Vagina (tissue), 2 donors: ENCODE measurements at regions not wholly inside any gene's neighbourhood (a gene's known extent, or its start where the extent isn't known, plus 50 kb on each side); places are given as distances from the start of the nearest gene placed in this dataset.

Experiments used
- DNase-seq, 2 donors: peaks; one replicate each; pipeline ENCODE4 v3.0.0-alpha.2; 2017; ENCODE audit errors: extremely low spot score in 2 of 2
- H3K27ac ChIP-seq: fragments of 200-600 bp; sonication (generic); one replicate; pipeline ENCODE4 v1.5.1; 2019
- H3K27me3 ChIP-seq: fragments of 200-600 bp; sonication (generic); one replicate; pipeline ENCODE4 v1.5.1; 2019
- H3K36me3 ChIP-seq, 2 donors: fragments of 200-600 bp; sonication (generic); one replicate each; pipeline ENCODE4 v1.5.1; 2017 to 2019
- H3K4me1 ChIP-seq: fragments of 200-600 bp; sonication (generic); one replicate; pipeline ENCODE4 v1.5.1; 2019
- H3K4me3 ChIP-seq, 2 donors: fragments of 200-600 bp; sonication (generic); 1 replicate in 1 of 2; 2 replicates in 1 of 2; pipeline ENCODE4 v1.5.1; 2016 to 2019
- H3K9me3 ChIP-seq: fragments of 200-600 bp; sonication (generic); one replicate; pipeline ENCODE4 v1.5.1; 2019
- CTCF ChIP-seq, 3 experiments: fragments of 450-650 bp in 2 of 3; fragments of 200-600 bp in 1 of 3; sonication (generic) in 1 of 3; IDR thresholded peaks; one replicate each; pipeline ENCODE4 v1.5.1; 2017 to 2019; ENCODE audit warnings: antibody characterized with exemption in 3 of 3, mild to moderate bottlenecking in 2 of 3, moderate library complexity in 2 of 3
- POLR2A ChIP-seq, 2 donors: fragments of 450-650 bp; IDR thresholded peaks; one replicate each; pipeline ENCODE4 v1.6.1; 2017; ENCODE audit warnings: antibody characterized with exemption in 2 of 2, mild to moderate bottlenecking in 2 of 2, moderate library complexity in 2 of 2
- POLR2AphosphoS5 ChIP-seq, 2 donors: sonication (generic); formaldehyde crosslinking; IDR thresholded peaks; one replicate each; pipeline ENCODE4 v1.9.0; 2017; ENCODE audit warnings: antibody characterized with exemption in 2 of 2, mild to moderate bottlenecking in 2 of 2, low read depth in 1 of 2; ENCODE audit not compliant: insufficient read depth in 1 of 2
- intact Hi-C: fragments of 100-400 bp; cut with DNase I; formaldehyde crosslinking; loops from one replicate; pipeline ENCODE4 v1.15.1; 2023

- no peak for TF ChIP-seq CTCF (IDR thresholded peaks at IDR 0.05)
- TF ChIP-seq POLR2AphosphoS5 (IDR thresholded peaks at IDR 0.05; ENCODE audit: insufficient read depth in 1 of 2, low read depth in 1 of 2) = no peak
- no peak for TF ChIP-seq POLR2A (IDR thresholded peaks at IDR 0.05)
- no peaks in the 10 kb centered on the region for H3K36me3 ChIP-seq
- H3K27me3 ChIP-seq = no peaks in the 10 kb centered on the region
- no peak for DNase-seq
- H3K4me3 ChIP-seq = no peak overlapping the region
- no peaks in the 10 kb centered on the region for H3K4me1 ChIP-seq
- H3K9me3 ChIP-seq = no peaks in the 10 kb centered on the region
- H3K27ac ChIP-seq = no peak overlapping the region
- intact Hi-C loops = no loop called here
Measured at GRCh38 chr18:39759926-39760325, 2194.3 kb upstream of the CELF4 start.

- no peak for TF ChIP-seq POLR2A (IDR thresholded peaks at IDR 0.05)
- TF ChIP-seq CTCF (IDR thresholded peaks at IDR 0.05) = no peak
- TF ChIP-seq POLR2AphosphoS5 (IDR thresholded peaks at IDR 0.05; ENCODE audit: insufficient read depth in 1 of 2, low read depth in 1 of 2) = no peak
- H3K4me3 ChIP-seq = no peak overlapping the region
- H3K4me1 ChIP-seq = no peaks in the 10 kb centered on the region
- no peaks in the 10 kb centered on the region for H3K9me3 ChIP-seq
- no peaks in the 10 kb centered on the region for H3K27me3 ChIP-seq
- no peak for DNase-seq
- intact Hi-C loops = no loop called here
- no peaks in the 10 kb centered on the region for H3K36me3 ChIP-seq
- H3K27ac ChIP-seq = no peak overlapping the region
Measured at GRCh38 chr18:39753178-39753577, 2187.6 kb upstream of the CELF4 start.

GRCh38 chr18:39752351-39752750, 2186.8 kb upstream of the CELF4 start:
- intact Hi-C loops = no loop called here
- TF ChIP-seq POLR2A (IDR thresholded peaks at IDR 0.05) (no peak), CTCF (IDR thresholded peaks at IDR 0.05) (no peak), POLR2AphosphoS5 (IDR thresholded peaks at IDR 0.05; ENCODE audit: insufficient read depth in 1 of 2, low read depth in 1 of 2) (no peak)

GRCh38 chr18:39751921-39752320, 2186.3 kb upstream of the CELF4 start:
- intact Hi-C loops = no loop called here
- no peak for DNase-seq
- H3K27ac ChIP-seq = no peak overlapping the region
- H3K4me1 ChIP-seq = no peaks in the 10 kb centered on the region
- no peaks in the 10 kb centered on the region for H3K36me3 ChIP-seq
- H3K4me3 ChIP-seq = no peak overlapping the region
- H3K9me3 ChIP-seq = no peaks in the 10 kb centered on the region
- H3K27me3 ChIP-seq = no peaks in the 10 kb centered on the region
- TF ChIP-seq CTCF (IDR thresholded peaks at IDR 0.05) = no peak
- no peak for TF ChIP-seq POLR2A (IDR thresholded peaks at IDR 0.05)
- TF ChIP-seq POLR2AphosphoS5 (IDR thresholded peaks at IDR 0.05; ENCODE audit: insufficient read depth in 1 of 2, low read depth in 1 of 2) = no peak

More at GRCh38 chr18:39752351-39752750, 2186.8 kb upstream of the CELF4 start:
- Histone ChIP-seq H3K27ac (no peak overlapping the region), H3K4me3 (no peak overlapping the region), H3K27me3 (no peaks in the 10 kb centered on the region), H3K4me1 (no peaks in the 10 kb centered on the region), H3K36me3 (no peaks in the 10 kb centered on the region), H3K9me3 (no peaks in the 10 kb centered on the region)
- no peak for DNase-seq

GRCh38 chr18:39751161-39751560, 2185.6 kb upstream of the CELF4 start:
- Histone ChIP-seq H3K4me3 (no peak overlapping the region), H3K27me3 (no peaks in the 10 kb centered on the region), H3K9me3 (no peaks in the 10 kb centered on the region), H3K4me1 (no peaks in the 10 kb centered on the region), H3K27ac (no peak overlapping the region), H3K36me3 (no peaks in the 10 kb centered on the region)
- DNase-seq = no peak
- intact Hi-C loops = no loop called here
- TF ChIP-seq CTCF (IDR thresholded peaks at IDR 0.05) (no peak), POLR2AphosphoS5 (IDR thresholded peaks at IDR 0.05; ENCODE audit: insufficient read depth in 1 of 2, low read depth in 1 of 2) (no peak), POLR2A (IDR thresholded peaks at IDR 0.05) (no peak)
